DMS153 treated with DMSO at 0.1 percent for 48 hours (cell line): ENCODE measurements at regions not wholly inside any gene's neighbourhood (a gene's known extent, or its start where the extent isn't known, plus 50 kb on each side); places are given as distances from the start of the nearest gene placed in this dataset.

ENCODE experiments used
- DNase-seq: peaks from one replicate; lab custom pipeline; 2025; ENCODE audit not compliant: unreplicated experiment; lab: John Stamatoyannopoulos, UW

- no peak for DNase-seq
Observed at GRCh38 chr3:80096909-80097308, 329.1 kb upstream of the ROBO1 start.

DNA sequence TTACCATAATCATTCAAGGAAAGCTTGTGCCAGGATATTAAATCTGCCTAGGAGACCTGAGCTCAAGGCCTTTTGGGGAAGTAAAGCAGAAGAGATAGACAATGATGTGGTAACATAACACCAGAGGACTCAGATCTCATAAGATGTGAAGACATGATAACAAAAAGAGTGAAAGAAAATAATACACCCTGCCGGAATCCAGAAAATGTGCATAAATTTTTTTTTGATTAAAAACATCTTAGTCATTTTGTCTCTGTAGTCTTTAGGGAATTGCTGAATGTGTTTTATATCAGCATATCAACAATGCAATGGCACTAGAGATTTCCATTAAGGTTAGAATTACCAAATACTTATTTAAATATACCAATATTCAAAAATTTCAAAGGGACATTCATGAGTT is 326.8 kb upstream of the ROBO1 start:
- no peak for DNase-seq

DNA sequence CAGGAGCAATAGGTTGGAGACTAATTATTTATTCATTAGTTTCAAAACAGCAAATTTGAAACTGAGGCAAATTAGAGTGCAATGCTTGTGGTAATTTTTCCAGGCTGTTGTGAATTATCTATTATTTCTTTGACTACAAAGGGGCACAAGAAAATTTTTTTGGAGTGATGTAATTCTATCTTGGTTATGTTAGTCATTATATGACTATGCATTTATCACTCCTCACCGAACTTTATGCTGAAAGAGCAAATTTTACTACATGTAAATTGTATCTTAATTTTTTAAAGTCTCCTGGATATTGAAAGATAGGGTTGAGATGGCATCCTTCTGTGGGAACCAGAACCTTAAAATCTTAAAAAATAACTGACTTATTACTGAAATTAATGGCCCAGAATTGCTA is 320.0 kb upstream of the ROBO1 start:
- DNase-seq = no peak

DNA sequence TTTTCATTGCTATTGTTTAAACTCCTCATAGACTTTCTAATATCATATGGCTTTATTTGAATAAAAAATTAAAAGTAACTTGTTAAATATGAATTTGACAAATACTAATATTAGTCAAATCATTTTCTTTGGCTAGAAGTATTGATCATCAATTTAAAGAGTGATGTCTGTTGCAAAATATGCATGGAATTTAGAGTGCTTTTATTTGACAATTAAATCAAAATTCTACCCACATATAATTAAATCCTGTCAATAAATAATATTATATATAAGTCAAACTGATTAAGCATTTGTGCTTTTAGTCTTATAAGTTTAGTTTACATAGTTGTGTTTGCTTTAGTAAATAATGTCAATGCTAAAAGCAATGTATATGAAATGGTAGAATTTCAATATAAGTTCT is 318.6 kb upstream of the ROBO1 start:
- no peak for DNase-seq

DNA sequence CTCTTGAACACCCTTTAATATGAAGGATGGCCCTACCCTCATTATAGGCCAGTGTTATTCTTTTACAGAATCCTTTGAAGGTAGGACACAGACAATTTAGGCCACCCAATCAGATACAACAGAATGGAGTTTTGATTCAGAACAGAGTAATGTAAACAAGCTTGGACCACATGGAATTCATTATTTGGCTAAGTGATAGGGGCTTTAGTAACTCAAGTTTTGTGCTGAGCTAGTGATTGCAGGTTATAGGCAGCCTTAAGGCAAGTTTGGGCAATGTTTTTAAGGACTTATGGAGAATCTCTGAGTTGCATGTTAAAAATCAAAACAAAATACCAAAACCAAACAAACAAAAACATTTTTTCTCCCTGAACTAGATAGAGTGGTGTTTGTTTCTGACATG is 312.1 kb upstream of the ROBO1 start:
- no peak for DNase-seq

DNA sequence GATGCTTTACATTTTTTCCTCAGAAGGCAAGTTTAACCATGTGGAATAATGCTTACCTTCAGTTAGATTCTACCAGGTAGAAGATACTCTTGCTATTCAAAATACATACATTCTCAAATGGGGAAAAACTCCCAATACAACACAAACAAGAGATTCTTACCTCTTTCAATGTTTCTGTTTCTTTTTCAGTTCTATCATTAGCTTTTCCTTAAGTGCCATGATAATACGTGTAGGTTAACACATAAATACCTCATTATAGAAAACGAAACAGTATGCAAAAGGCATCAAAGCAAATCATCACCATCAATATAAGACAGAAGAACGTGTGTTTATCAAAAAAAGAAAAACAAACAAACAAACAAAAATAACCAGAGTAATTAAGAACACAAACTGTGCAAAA is 300.7 kb upstream of the ROBO1 start:
- DNase-seq = no peak

DNA sequence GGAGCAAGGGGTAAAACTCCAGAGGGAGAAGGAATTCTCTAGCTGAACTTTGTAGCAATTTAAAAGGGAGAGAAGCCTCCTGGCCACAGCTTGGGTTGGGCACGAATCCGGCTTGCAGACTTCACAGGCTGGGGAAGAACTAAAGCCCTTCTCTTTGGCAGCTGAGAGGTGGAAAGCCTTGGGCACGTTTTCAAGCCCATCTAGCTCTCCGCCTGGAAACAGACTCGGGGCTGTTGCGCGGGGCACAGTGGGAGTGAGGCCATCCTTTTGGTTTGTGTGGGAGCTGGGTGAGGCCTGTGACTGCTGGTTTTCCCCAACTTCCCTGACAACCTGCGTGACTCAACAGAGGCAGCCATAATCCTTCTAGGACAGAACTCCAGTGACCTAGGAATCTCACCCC is 295.7 kb upstream of the ROBO1 start:
- no peak for DNase-seq

GRCh38 chr3:80060664-80061063 is 292.9 kb upstream of the ROBO1 start:
- no peak for DNase-seq

GRCh38 chr3:80055306-80055705 is 287.5 kb upstream of the ROBO1 start:
- no peak for DNase-seq

DNA sequence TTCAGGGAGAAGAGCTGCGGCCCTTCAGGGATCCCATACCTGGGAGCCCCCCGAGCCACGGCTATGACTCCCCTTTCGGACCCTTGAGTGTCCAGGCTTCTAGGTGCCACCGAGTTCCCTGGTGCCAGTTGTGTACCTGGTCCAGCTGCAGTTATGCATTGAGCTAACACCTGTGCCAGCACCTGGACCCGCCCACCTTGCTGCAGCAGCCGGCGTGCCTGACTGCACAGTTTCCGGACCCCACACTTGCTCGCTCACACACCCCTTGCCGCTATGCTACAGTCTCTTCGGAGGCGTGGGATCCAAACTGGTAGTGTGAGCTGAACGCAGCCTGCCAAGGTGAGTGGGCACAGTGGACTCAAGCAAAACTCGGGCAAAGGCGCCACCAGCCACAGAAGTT is 284.5 kb upstream of the ROBO1 start:
- DNase-seq = no peak

- DNase-seq = no peak
Observed at GRCh38 chr3:80051602-80051962, 283.8 kb upstream of the ROBO1 start.

- DNase-seq = no peak
Observed at GRCh38 chr3:80050826-80051601, 283.2 kb upstream of the ROBO1 start.

- DNase-seq = no peak
Observed at GRCh38 chr3:80043226-80043625, 275.4 kb upstream of the ROBO1 start.

- no peak for DNase-seq
Observed at GRCh38 chr3:80040067-80040466, 272.3 kb upstream of the ROBO1 start.

GRCh38 chr3:80036176-80036575 is 268.4 kb upstream of the ROBO1 start:
- DNase-seq = no peak

- no peak for DNase-seq
Observed at GRCh38 chr3:80035021-80035420, 267.2 kb upstream of the ROBO1 start.

DNA sequence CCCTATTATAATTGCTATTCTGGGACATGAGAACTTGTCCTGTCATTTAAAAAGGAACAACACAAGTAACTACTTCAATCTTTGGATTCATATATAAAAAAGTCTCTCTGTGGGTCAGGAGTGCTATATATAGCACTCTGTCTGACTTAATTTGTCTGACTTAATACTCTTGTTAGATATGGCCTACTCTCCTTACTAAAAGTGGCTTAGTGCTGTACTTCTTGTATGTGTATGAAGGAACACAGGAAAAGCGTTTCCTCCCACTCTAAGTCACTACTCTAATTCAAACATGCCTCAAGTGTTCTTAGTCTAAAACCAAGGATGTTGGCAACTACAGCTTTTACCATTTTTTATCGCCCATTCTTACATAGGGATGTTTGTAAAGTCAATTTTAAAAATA is 255.2 kb upstream of the ROBO1 start:
- no peak for DNase-seq

DNA sequence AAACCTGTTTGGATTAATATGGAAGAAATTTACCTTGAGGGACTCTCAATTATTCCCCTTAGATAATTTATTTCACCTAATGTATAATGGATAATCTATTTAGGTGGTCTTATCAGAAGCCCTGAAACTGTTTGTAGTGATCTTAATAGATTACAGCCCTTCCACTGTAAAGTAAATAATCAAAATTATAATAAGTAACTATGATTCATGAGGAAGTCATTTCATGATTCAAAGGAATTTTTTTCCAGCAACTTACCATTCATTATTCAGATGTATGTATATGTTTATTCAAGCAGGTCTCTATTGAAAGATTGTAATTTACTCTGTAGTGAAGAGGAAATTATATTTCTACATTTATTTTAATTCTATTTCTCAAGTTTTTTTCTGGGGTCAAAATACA is 250.6 kb upstream of the ROBO1 start:
- no peak for DNase-seq

GRCh38 chr3:80017369-80017768 is 249.6 kb upstream of the ROBO1 start:
- DNase-seq = no peak

- DNase-seq = no peak
Observed at GRCh38 chr3:80014576-80014975, 246.8 kb upstream of the ROBO1 start.

DNA sequence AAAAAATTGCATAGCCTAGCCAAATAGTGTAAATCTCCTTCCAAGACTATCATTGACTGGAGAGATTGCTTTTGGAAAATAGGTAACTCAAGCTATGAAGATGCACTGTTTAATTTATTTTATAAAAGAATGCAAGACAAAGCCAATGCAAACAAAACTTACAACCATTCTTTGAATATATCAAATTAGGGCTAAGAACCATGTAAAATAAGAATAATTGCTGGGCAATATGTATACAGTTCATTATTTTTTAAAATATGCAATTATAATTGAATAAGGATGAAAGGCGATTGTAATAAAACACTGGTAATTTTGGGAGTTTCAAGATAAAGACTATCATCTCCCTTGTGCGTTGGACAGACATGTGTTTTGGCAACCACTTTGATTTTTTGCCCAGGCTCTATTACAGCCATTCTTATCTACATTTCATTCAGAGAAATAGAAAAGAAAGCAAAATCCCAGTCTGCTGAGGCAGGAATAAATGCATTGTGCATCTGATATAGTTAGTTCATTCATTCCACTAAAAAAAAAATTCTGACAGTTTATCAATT is 242.3 kb upstream of the ROBO1 start:
- no peak for DNase-seq

- no peak for DNase-seq
Observed at GRCh38 chr3:80007522-80007921, 239.7 kb upstream of the ROBO1 start.

DNA sequence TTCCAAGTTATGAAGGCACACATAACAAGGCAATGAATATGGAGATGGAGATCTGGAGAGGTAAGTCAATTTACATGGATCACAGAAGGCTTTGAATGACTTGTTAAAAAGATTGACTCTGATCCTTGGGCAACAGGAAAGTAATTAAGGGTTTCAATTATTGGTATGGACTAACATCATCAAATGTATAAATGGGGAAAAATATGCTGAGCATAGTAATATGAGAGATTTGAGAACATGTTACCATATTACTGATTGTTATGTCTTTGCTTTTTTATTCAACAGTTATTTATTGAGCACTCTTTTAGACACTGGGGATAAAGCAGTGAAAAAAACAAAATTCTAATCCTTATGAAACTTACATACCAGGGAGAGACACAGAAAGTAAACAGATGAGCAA is 238.5 kb upstream of the ROBO1 start:
- no peak for DNase-seq
